Psoas muscle (tissue), 7 donors: ENCODE measurements at regions not wholly inside any gene's neighbourhood (a gene's known extent, or its start where the extent isn't known, plus 50 kb on each side); places are given as distances from the start of the nearest gene placed in this dataset.

Experiments used
- ATAC-seq, 4 donors: fragments of 200-7000 bp; cut with Tn5 transposase; one replicate each; pipeline ENCODE4 v1.9.1; 2020; ENCODE audit warnings: moderate library complexity in 3 of 4, mild to moderate bottlenecking in 2 of 4
- DNase-seq, 2 donors: peaks; one replicate each; pipeline ENCODE4 v3.0.0-alpha.2; 2020
- H3K27ac ChIP-seq: fragments of 200-600 bp; one replicate; pipeline ENCODE4 v1.8.0; 2022
- H3K27me3 ChIP-seq, 3 donors: fragments of 200-600 bp in 1 of 3; one replicate each; pipeline versions ENCODE4 v1.6.1 to v1.8.0; 2013 to 2022; ENCODE audit warnings: low read length in 2 of 3, mild to moderate bottlenecking in 2 of 3, moderate library complexity in 1 of 3; ENCODE audit not compliant: insufficient read depth in 3 of 3
- H3K36me3 ChIP-seq, 2 donors: fragments of 200-600 bp in 1 of 2; one replicate each; pipeline versions ENCODE4 v1.6.1 to v1.8.0; 2013 to 2022; ENCODE audit warnings: low read depth in 1 of 2, mild to moderate bottlenecking in 1 of 2, moderate library complexity in 1 of 2; ENCODE audit not compliant: insufficient read depth in 1 of 2
- H3K4me1 ChIP-seq: fragments of 200-600 bp; one replicate; pipeline ENCODE4 v1.8.0; 2022
- H3K4me3 ChIP-seq: fragments of 200-600 bp; one replicate; pipeline ENCODE4 v1.8.0; 2022; ENCODE audit warnings: mild to moderate bottlenecking
- H3K9me3 ChIP-seq: fragments of 200-600 bp; one replicate; pipeline ENCODE4 v1.8.0; 2022
- WGBS, 3 donors: extraction: QIAGEN DNeasy Blood & Tissue Kit; methylation state at CpG; one replicate each; pipeline versions ENCODE4 v1.1.6 to v1.1.7; 2013; 5-methylcytosine and 5-hydroxymethylcytosine counted together
- intact Hi-C, 2 donors: fragments of 100-400 bp; cut with DNase I; formaldehyde crosslinking; loops; one replicate each; pipeline versions ENCODE4 v1.11.0 to v1.14.2; 2022
- TF ChIP-seq, protein P1 (sequence below): fragments of 200-600 bp; IDR thresholded peaks from one replicate; pipeline ENCODE4 v1.8.0; 2022; ENCODE audit warnings: antibody characterized with exemption
- donor health status: healthy with polysubstance abuse.
- donor health status: DM: no; HTN: no; CAD: no; lungs with moderate emphysema.
- donor health status: Bipolar disorder and iron deficiency.
- donor health status: healthy.
- donor health status: DM: yes; HTN: yes; CAD: no.
- donor health status: DM: no; HTN: no; CAD: no.
- donor health status: DM: yes; HTN: yes; CAD: no.

DNA sequence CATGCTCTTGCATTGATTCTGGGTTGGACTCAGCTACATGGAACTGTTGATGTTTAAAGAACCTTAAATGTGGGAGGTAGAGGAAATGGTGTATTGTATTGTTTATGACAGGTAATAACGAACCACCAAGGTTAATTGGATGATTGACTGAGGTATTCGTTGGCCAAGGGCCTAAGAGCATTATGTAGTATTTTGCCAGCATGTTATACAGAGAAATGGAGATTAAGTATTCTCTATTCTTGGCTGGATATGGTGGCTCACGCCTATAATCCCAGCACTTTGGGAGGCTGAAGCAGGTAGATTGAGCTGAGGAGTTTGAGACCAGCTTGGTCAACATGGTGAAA is 59.0 kb upstream of the CDK20 start:
- no peak for DNase-seq
- TF ChIP-seq, protein P1, sequence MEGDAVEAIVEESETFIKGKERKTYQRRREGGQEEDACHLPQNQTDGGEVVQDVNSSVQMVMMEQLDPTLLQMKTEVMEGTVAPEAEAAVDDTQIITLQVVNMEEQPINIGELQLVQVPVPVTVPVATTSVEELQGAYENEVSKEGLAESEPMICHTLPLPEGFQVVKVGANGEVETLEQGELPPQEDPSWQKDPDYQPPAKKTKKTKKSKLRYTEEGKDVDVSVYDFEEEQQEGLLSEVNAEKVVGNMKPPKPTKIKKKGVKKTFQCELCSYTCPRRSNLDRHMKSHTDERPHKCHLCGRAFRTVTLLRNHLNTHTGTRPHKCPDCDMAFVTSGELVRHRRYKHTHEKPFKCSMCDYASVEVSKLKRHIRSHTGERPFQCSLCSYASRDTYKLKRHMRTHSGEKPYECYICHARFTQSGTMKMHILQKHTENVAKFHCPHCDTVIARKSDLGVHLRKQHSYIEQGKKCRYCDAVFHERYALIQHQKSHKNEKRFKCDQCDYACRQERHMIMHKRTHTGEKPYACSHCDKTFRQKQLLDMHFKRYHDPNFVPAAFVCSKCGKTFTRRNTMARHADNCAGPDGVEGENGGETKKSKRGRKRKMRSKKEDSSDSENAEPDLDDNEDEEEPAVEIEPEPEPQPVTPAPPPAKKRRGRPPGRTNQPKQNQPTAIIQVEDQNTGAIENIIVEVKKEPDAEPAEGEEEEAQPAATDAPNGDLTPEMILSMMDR: no peak
- Histone ChIP-seq H3K4me1 (no peaks in the 10 kb centered on the region), H3K4me3 (no peak overlapping the region), H3K9me3 (no peaks in the 10 kb centered on the region), H3K27ac (no peak overlapping the region), H3K36me3 (no peaks in the 10 kb centered on the region), H3K27me3 (no peaks in the 10 kb centered on the region)
- WGBS, 3 donors: 62 to 77% (median 71%) methylated on average over 3 of the region's 3 CpGs
- ATAC-seq: no peak
- intact Hi-C loops: loop anchor here in 1 of 2 donors (10.0 kb wide), 1 partner anchor 359 kb away; no protein-coding TSS in a partner anchor

DNA sequence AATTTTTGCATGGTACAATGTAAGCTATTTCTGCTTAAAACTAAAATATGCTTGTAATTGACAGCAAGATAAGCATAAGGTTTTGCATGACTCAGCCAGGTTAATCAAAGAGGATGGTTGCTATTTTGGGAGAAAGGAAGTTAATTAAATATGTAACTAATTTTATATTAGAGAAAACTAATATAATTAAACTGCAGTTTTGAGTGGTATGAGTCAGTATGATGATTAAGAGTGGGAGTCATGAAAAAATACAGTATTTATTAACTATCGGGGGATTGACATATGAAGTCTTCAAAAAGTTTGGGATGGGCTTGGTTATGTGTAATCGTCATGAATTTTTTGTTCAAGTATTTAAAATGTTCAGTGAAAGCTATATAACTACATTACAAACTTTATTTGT is 54.0 kb upstream of the CDK20 start:
- DNase-seq (no peak), ATAC-seq (no peak)
- Histone ChIP-seq H3K27ac (no peak overlapping the region), H3K36me3 (no peaks in the 10 kb centered on the region), H3K4me3 (no peak overlapping the region), H3K27me3 (no peaks in the 10 kb centered on the region), H3K4me1 (no peaks in the 10 kb centered on the region), H3K9me3 (no peaks in the 10 kb centered on the region)
- intact Hi-C loops: no loop called here
- WGBS, 3 donors: 91 to 96% (median 94%) methylated on average over 2 of the region's 2 CpGs
- TF ChIP-seq, protein P1: no peak

DNA sequence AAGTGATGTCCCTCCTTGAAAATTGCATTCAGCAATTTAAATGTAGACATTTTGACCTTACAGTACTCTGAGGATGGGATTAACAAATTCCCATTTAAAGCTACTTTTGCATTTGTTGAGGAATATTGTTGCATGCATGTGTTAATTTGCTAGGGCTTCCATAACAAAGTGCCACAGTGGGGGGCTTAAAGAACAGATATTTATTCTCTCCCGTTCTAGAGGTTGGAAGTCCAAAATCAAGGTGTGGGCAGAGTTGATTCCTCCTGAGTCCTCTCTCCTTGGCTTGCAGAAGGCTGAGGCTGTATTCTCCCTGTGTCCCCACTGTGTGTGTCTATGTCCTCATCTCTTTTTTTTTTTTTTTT is 51.8 kb upstream of the CDK20 start:
- Histone ChIP-seq H3K27ac (no peak overlapping the region), H3K27me3 (no peaks in the 10 kb centered on the region), H3K36me3 (no peaks in the 10 kb centered on the region), H3K4me1 (no peaks in the 10 kb centered on the region), H3K9me3 (no peaks in the 10 kb centered on the region), H3K4me3 (no peak overlapping the region)
- TF ChIP-seq, protein P1: no peak
- intact Hi-C loops: no loop called here
- DNase-seq: no peak
- 63 to 87% (median 78%) methylated on average over 1 of the region's 1 CpG for WGBS, 3 donors
- no peak for ATAC-seq

DNA sequence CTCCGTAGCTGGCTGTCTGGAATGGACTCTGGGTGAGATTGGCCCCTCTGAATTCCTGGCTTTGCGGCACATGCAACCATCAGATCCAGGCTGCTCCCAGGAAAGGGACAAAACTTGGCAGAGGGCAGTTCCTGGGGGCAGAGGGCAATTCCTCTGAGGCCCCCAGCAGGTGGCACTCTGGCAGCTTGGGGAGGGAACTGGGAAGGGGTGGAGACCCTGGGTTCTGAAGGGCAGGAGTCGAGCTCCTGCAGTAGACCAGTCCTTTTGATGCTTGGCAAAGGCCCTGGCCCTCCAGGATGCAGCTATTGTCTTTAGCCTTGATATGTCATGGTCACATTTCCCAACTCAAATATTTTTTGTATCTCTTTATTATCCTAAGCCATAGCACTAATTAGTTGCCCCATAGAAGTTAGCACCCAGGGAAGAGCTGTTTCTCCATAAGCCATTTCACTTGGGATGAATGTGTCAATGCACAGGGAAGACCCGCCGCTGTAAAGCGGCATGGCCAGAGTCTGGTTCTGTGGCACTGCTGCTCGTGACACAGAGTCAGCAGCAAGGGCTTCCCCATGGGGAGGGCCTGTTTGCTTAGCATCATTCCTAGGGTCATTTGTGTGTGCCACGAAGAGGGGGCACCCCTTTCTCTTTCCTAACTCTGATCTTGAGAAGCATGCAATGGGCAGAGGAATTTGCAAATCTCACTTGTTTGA is 51.2 kb upstream of the CDK20 start:
- WGBS, 3 donors: 75 to 80% (median 80%) methylated on average over 8 of the region's 8 CpGs
- no peak for ATAC-seq
- no peaks in the 10 kb centered on the region for H3K9me3 ChIP-seq

More for the DNA sequence above, 51.2 kb upstream of the CDK20 start:
- no peak overlapping the region for H3K27ac ChIP-seq
- intact Hi-C loops: no loop called here
- no peaks in the 10 kb centered on the region for H3K27me3 ChIP-seq
- H3K4me1 ChIP-seq: no peaks in the 10 kb centered on the region
- H3K36me3 ChIP-seq: no peaks in the 10 kb centered on the region
- DNase-seq: no peak
- TF ChIP-seq, protein P1: no peak
- H3K4me3 ChIP-seq: no peak overlapping the region
